DND-41 (cell line): ENCODE measurements at regions not wholly inside any gene's neighbourhood (a gene's known extent, or its start where the extent isn't known, plus 50 kb on each side); places are given as distances from the start of the nearest gene placed in this dataset.

Experiments used
- ATAC-seq: fragments of 200-7000 bp; cut with Tn5 transposase; 3 replicates; pipeline ENCODE4 v1.9.1; 2021; ENCODE audit warnings: low read depth; ENCODE audit not compliant: insufficient read depth
- DNase-seq: peaks from one replicate; pipeline ENCODE4 v3.0.0-alpha.2; 2020
- H2AFZ ChIP-seq: 2 replicates; pipeline ENCODE4 v1.6.0; 2012; ENCODE audit warnings: low read depth, low read length
- H3K27ac ChIP-seq: 2 replicates; pipeline ENCODE4 v1.5.1; 2012; ENCODE audit warnings: low read length, inconsistent platforms
- H3K27me3 ChIP-seq: fragments of 200-600 bp; sonication (generic); 2 replicates; pipeline ENCODE4 v1.6.0; 2012; ENCODE audit warnings: low read length, mild to moderate bottlenecking, inconsistent platforms; ENCODE audit not compliant: insufficient read depth, poor library complexity
- H3K36me3 ChIP-seq: 2 replicates; pipeline ENCODE4 v1.5.1; 2012; ENCODE audit warnings: low read length, inconsistent platforms; ENCODE audit not compliant: insufficient read depth
- H3K4me1 ChIP-seq: 2 replicates; pipeline ENCODE4 v1.5.1; 2012; ENCODE audit warnings: mild to moderate bottlenecking, low read length; ENCODE audit not compliant: insufficient read depth
- H3K4me2 ChIP-seq: 2 replicates; pipeline ENCODE4 v1.6.0; 2012; ENCODE audit warnings: mild to moderate bottlenecking, moderate library complexity, low read length, inconsistent platforms; ENCODE audit not compliant: insufficient read depth
- H3K4me3 ChIP-seq, 2 experiments: fragments of 200-600 bp in 1 of 2; shearing (Covaris generic) in 1 of 2; 2 replicates each; pipeline ENCODE4 v1.5.1; 2012 to 2016; ENCODE audit warnings: inconsistent platforms in 2 of 2, low read length in 2 of 2, mild to moderate bottlenecking in 2 of 2, low read depth in 1 of 2, moderate library complexity in 1 of 2
- H3K79me2 ChIP-seq: 2 replicates; pipeline ENCODE4 v1.6.0; 2012; ENCODE audit warnings: low read length, inconsistent platforms; ENCODE audit not compliant: insufficient read depth
- H3K9ac ChIP-seq: 2 replicates; pipeline ENCODE4 v1.6.0; 2012; ENCODE audit warnings: low read depth, mild to moderate bottlenecking, inconsistent platforms, low read length, moderate library complexity
- H3K9me3 ChIP-seq: 2 replicates; pipeline ENCODE4 v1.5.1; 2012; ENCODE audit warnings: low read length, moderate library complexity, mild to moderate bottlenecking, inconsistent platforms; ENCODE audit not compliant: insufficient read depth, severe bottlenecking
- H4K20me1 ChIP-seq: 2 replicates; pipeline ENCODE4 v1.6.0; 2012; ENCODE audit warnings: low read length; ENCODE audit not compliant: insufficient read depth
- EZH2 ChIP-seq: IDR thresholded peaks from 3 replicates; pipeline ENCODE4 v1.6.1; 2012; ENCODE audit warnings: borderline replicate concordance, low read depth, mild to moderate bottlenecking, moderate library complexity, low read length, inconsistent platforms; ENCODE audit not compliant: severe bottlenecking
- TF ChIP-seq, protein P1 (sequence below): IDR thresholded peaks from 2 replicates; pipeline ENCODE4 v1.5.1; 2012; ENCODE audit warnings: borderline replicate concordance, low read length, moderate library complexity, mild to moderate bottlenecking; ENCODE audit not compliant: poor library complexity, severe bottlenecking; ENCODE audit errors: extremely low read depth

DNA sequence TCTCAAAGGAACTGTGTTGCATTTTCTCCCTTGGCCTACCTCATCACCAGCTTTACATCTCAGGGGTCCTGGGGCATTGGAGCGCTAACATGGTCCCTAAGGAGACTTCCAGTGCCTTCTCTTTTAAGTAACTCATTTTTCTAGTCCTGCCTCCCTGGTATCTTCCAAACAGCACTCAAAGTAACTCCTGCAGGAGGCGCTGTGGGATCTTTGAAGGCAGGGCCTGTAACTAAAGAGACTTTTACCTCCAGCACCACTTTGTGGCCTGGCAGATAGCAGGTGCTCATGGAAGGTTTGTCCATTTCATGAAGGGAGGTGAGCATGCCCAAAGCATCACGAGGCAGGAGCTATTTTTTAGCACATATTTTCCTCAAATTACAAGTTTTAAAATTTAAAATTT is 411.0 kb upstream of the GYPC start:
- H3K4me1 ChIP-seq: no peaks in the 10 kb centered on the region
- no peak for ATAC-seq
- H3K9ac ChIP-seq: no peak overlapping the region
- no peak overlapping the region for H3K4me2 ChIP-seq
- peak; percentile 25 for DNase-seq
- H3K27me3 ChIP-seq: peaks cover 4% of the 10 kb centered on the region
- no peaks in the 10 kb centered on the region for H3K79me2 ChIP-seq
- no peak overlapping the region for H2AFZ ChIP-seq
- no peaks in the 10 kb centered on the region for H3K9me3 ChIP-seq
- H3K4me3 ChIP-seq: no peak overlapping the region
- no peaks in the 10 kb centered on the region for H4K20me1 ChIP-seq
- H3K36me3 ChIP-seq: no peaks in the 10 kb centered on the region
- H3K27ac ChIP-seq: no peak overlapping the region
- TF ChIP-seq, protein P1, sequence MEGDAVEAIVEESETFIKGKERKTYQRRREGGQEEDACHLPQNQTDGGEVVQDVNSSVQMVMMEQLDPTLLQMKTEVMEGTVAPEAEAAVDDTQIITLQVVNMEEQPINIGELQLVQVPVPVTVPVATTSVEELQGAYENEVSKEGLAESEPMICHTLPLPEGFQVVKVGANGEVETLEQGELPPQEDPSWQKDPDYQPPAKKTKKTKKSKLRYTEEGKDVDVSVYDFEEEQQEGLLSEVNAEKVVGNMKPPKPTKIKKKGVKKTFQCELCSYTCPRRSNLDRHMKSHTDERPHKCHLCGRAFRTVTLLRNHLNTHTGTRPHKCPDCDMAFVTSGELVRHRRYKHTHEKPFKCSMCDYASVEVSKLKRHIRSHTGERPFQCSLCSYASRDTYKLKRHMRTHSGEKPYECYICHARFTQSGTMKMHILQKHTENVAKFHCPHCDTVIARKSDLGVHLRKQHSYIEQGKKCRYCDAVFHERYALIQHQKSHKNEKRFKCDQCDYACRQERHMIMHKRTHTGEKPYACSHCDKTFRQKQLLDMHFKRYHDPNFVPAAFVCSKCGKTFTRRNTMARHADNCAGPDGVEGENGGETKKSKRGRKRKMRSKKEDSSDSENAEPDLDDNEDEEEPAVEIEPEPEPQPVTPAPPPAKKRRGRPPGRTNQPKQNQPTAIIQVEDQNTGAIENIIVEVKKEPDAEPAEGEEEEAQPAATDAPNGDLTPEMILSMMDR: peak; percentile 54
- TF ChIP-seq EZH2: no peak

DNA sequence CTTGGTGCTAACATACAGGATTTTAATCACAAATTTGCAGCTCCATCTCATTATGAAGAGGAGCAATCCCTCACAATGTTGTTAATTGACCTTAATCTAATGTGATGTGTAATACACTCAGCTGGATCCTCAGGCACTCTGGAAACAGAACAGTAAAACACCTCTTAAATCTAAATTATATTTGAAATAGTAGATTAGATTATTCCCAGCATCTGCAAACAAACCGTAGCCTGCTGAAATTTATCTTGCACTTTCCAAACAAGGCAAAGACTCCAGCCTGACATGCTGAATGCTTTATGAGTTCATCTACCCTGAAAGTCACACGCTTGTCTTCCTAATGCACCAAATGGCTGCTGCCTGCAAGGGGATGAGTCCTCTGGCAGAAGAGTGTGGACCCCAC is 402.3 kb upstream of the GYPC start:
- no peaks in the 10 kb centered on the region for H3K4me1 ChIP-seq
- no peaks in the 10 kb centered on the region for H3K9me3 ChIP-seq
- no peaks in the 10 kb centered on the region for H4K20me1 ChIP-seq
- TF ChIP-seq, protein P1: no peak
- no peak for TF ChIP-seq EZH2
- no peaks in the 10 kb centered on the region for H3K79me2 ChIP-seq
- H2AFZ ChIP-seq: no peak overlapping the region
- no peaks in the 10 kb centered on the region for H3K36me3 ChIP-seq
- no peak overlapping the region for H3K27ac ChIP-seq
- H3K4me3 ChIP-seq: no peak overlapping the region
- H3K9ac ChIP-seq: no peak overlapping the region
- no peak overlapping the region for H3K4me2 ChIP-seq
- no peak for ATAC-seq
- no peak for DNase-seq
- no peaks in the 10 kb centered on the region for H3K27me3 ChIP-seq

DNA sequence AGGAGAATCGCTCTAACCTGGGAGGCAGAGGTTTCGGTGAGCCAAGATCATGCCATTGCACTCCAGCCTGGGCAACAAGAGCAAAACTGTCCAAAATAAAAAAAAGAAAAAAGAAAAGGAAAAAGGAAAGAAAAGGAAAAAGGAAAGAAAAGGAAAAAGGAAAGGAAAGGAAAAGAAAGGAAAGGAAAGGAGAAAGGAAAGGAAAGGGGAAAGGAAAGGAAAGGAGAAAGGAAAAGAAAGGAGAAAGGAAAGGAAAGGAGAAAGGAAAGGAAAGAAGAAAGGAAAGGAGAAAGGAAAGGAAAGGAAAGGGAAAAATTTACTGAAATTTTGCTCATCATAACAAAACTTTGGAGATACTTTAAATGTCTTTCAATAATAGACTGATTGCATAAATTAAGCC is 391.3 kb upstream of the GYPC start:
- H3K36me3 ChIP-seq: no peaks in the 10 kb centered on the region
- ATAC-seq (no peak), DNase-seq (no peak)
- no peaks in the 10 kb centered on the region for H3K9me3 ChIP-seq
- no peak overlapping the region for H3K4me2 ChIP-seq
- H2AFZ ChIP-seq: no peak overlapping the region
- no peak overlapping the region for H3K9ac ChIP-seq
- H3K27ac ChIP-seq: no peak overlapping the region
- no peak overlapping the region for H3K4me3 ChIP-seq
- TF ChIP-seq EZH2: no peak
- TF ChIP-seq, protein P1: no peak
- no peaks in the 10 kb centered on the region for H3K27me3 ChIP-seq
- no peaks in the 10 kb centered on the region for H3K79me2 ChIP-seq
- no peaks in the 10 kb centered on the region for H4K20me1 ChIP-seq
- H3K4me1 ChIP-seq: no peaks in the 10 kb centered on the region

GRCh38 chr2:126269911-126270310 is 386.0 kb upstream of the GYPC start:
- no peak for DNase-seq
- Histone ChIP-seq H3K4me3 (no peak overlapping the region), H3K9me3 (no peaks in the 10 kb centered on the region), H3K9ac (no peak overlapping the region), H3K4me1 (no peaks in the 10 kb centered on the region), H3K4me2 (no peak overlapping the region), H4K20me1 (no peaks in the 10 kb centered on the region), H3K36me3 (no peaks in the 10 kb centered on the region), H3K27me3 (no peaks in the 10 kb centered on the region), H3K79me2 (no peaks in the 10 kb centered on the region), H2AFZ (no peak overlapping the region), H3K27ac (no peak overlapping the region)
- no peak for ATAC-seq
- no peak for TF ChIP-seq EZH2
- TF ChIP-seq, protein P1: no peak
